ENCODE measurements at regions not wholly inside any gene's neighbourhood (a gene's known extent, or its start where the extent isn't known, plus 50 kb on each side); places are given as distances from the start of the nearest gene placed in this dataset.

GRCh38 chr2:121159291-121160071 lies 125.5 kb downstream of the TFCP2L1 start:
- H3K4me3 ChIP-seq, result no peak overlapping the region
- no peaks in the 10 kb centered on the region for H3K27me3 ChIP-seq (ENCODE audit: insufficient read depth in 3 of 3, low read length in 2 of 3)
- no peaks in the 10 kb centered on the region for H3K36me3 ChIP-seq (ENCODE audit: insufficient read depth in 1 of 2, low read depth in 1 of 2)
- no peak for ATAC-seq
- WGBS, 3 donors, result 83 to 91% (median 91%) methylated on average over 8 of the region's 8 CpGs
- H3K27ac ChIP-seq, result no peak overlapping the region
- H3K4me1 ChIP-seq, result no peaks in the 10 kb centered on the region
- H3K9me3 ChIP-seq, result peaks cover 16% of the 10 kb centered on the region
- TF ChIP-seq CTCF (IDR thresholded peaks at IDR 0.05), result no peak
- DNase-seq, result no peak
- intact Hi-C loops (cut with DNase I), result no loop called here

DNA sequence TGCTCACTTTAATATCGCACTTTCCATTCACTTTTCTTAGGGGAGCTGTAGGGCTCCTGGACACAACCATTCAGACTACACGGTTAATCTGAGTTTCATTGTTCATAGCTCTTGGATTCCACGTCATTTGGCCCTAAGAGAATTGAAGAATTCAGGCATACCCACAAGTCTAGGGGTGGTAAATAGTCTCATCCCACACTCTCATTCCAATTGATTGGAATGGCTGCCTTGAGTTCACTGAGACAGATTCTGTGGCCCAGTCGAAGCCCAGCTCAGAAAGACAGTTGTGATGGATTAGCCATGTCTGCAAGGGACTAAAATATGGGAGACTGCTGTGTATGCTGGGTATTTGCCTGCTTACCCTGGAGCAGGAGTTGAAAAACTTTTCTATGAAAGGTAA lies 124.6 kb downstream of the TFCP2L1 start:
- 65 to 68% (median 67%) methylated on average over 4 of the region's 4 CpGs for WGBS, 3 donors
- no peak for TF ChIP-seq CTCF (IDR thresholded peaks at IDR 0.05)
- Histone ChIP-seq H3K36me3 (ENCODE audit: insufficient read depth in 1 of 2, low read depth in 1 of 2) (no peaks in the 10 kb centered on the region), H3K4me3 (no peak overlapping the region), H3K27ac (no peak overlapping the region), H3K27me3 (ENCODE audit: insufficient read depth in 3 of 3, low read length in 2 of 3) (no peaks in the 10 kb centered on the region), H3K4me1 (no peaks in the 10 kb centered on the region), H3K9me3 (peaks cover 16% of the 10 kb centered on the region)
- intact Hi-C loops (cut with DNase I), result no loop called here
- no peak for DNase-seq
- no peak for ATAC-seq

DNA sequence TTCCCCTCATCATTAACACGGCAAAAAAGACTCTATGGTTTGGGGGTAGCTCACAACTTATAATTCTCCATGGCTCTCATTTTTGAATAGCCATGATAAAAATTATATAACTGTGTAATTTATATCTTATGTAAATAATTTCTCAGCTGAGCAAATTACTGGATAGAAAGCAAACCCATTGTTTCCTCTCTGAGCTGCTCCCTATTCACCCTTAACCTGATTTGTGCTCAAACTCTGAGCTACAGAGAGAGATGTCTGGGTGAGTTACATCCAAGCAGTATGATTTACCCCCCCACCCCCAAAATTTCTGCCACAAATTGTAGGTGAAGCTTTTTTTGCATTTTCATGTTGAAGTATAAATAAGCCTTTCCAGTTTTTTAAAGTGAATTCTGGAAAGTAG lies 123.7 kb downstream of the TFCP2L1 start:
- Histone ChIP-seq H3K4me3 (no peak overlapping the region), H3K4me1 (no peaks in the 10 kb centered on the region), H3K27me3 (ENCODE audit: insufficient read depth in 3 of 3, low read length in 2 of 3) (no peaks in the 10 kb centered on the region), H3K27ac (no peak overlapping the region), H3K36me3 (ENCODE audit: insufficient read depth in 1 of 2, low read depth in 1 of 2) (no peaks in the 10 kb centered on the region), H3K9me3 (peaks cover 16% of the 10 kb centered on the region)
- no peak for TF ChIP-seq CTCF (IDR thresholded peaks at IDR 0.05)
- WGBS, 3 donors, result 81 to 96% (median 82%) methylated on average over 1 of the region's 1 CpG
- no peak for ATAC-seq
- DNase-seq, result no peak
- intact Hi-C loops (cut with DNase I), result no loop called here

DNA sequence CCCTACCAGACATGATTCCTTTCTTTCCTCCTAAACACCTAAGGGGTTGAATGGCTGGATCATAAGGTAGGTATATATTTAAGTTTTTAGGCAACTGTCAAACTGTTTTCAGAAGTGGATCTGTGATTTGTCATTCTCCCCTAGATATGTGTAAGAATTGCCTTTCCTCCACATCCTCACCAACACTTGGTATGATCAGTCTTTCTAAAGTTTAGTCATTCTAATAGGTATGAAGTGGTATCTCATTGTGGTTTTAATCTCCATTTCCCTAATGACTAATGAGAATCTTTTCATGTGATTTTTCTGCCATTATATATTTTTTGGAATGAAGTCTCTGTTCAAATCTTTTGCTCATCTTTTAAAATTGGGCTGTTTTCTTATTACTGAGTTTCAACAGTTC lies 122.1 kb downstream of the TFCP2L1 start:
- no peak for TF ChIP-seq CTCF (IDR thresholded peaks at IDR 0.05)
- ATAC-seq, result no peak
- intact Hi-C loops (cut with DNase I), result no loop called here
- Histone ChIP-seq H3K27me3 (ENCODE audit: insufficient read depth in 3 of 3, low read length in 2 of 3) (no peaks in the 10 kb centered on the region), H3K4me1 (no peaks in the 10 kb centered on the region), H3K27ac (no peak overlapping the region), H3K9me3 (peaks cover 9% of the 10 kb centered on the region), H3K36me3 (ENCODE audit: insufficient read depth in 1 of 2, low read depth in 1 of 2) (no peaks in the 10 kb centered on the region), H3K4me3 (no peak overlapping the region)
- no peak for DNase-seq

DNA sequence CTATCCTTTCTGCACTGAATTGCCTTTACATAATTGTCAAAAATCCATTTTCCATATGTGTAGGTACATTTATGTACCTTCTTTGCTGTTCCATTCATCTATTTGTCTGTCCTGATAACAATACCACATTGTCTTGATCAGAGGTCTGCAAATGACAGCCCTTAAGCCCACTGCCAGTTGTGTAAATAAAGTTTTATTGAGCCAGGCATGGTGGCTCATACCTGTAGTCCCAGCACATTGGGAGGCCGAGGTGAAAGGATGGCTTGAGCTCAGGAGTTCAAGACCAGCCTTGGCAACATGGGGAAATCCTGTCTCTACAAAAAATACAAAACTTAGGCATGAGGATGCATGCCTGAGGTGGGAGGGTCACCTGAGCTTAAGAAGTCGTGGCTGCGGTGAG lies 121.0 kb downstream of the TFCP2L1 start:
- no peak overlapping the region for H3K27ac ChIP-seq
- ATAC-seq (no peak), DNase-seq (no peak)
- H3K27me3 ChIP-seq (ENCODE audit: insufficient read depth in 3 of 3, low read length in 2 of 3), result no peaks in the 10 kb centered on the region
- H3K4me3 ChIP-seq, result no peak overlapping the region
- no peaks in the 10 kb centered on the region for H3K36me3 ChIP-seq (ENCODE audit: insufficient read depth in 1 of 2, low read depth in 1 of 2)
- no peaks in the 10 kb centered on the region for H3K4me1 ChIP-seq
- intact Hi-C loops (cut with DNase I), result no loop called here
- no peak for TF ChIP-seq CTCF (IDR thresholded peaks at IDR 0.05)
- peaks cover 6% of the 10 kb centered on the region for H3K9me3 ChIP-seq
- WGBS, 3 donors, result 89 to 90% (median 90%) methylated on average over 3 of the region's 3 CpGs

All from psoas muscle (tissue), 7 donors.